Hepatocyte (in vitro differentiated cells): ENCODE measurements at regions not wholly inside any gene's neighbourhood (a gene's known extent, or its start where the extent isn't known, plus 50 kb on each side); places are given as distances from the start of the nearest gene placed in this dataset.

ENCODE experiments used
- EZH2 ChIP-seq: fragments of 200-600 bp; sonication (generic); IDR thresholded peaks from 2 replicates; pipeline ENCODE4 v1.6.1; 2016; ENCODE audit warnings: antibody characterized with exemption, mild to moderate bottlenecking, borderline replicate concordance
- EZH2phosphoT487 ChIP-seq: fragments of 200-600 bp; sonication (generic); IDR thresholded peaks from one replicate; pipeline ENCODE4 v1.6.1; 2018; ENCODE audit warnings: antibody characterized with exemption, mild to moderate bottlenecking, low read depth, moderate library complexity; ENCODE audit not compliant: unreplicated experiment, severe bottlenecking
- TF ChIP-seq, protein P1 (sequence below): fragments of 200-600 bp; sonication (generic); IDR thresholded peaks from 2 replicates; pipeline ENCODE4 v1.5.1; 2016; ENCODE audit warnings: antibody characterized with exemption, mild to moderate bottlenecking; ENCODE audit not compliant: poor library complexity

DNA sequence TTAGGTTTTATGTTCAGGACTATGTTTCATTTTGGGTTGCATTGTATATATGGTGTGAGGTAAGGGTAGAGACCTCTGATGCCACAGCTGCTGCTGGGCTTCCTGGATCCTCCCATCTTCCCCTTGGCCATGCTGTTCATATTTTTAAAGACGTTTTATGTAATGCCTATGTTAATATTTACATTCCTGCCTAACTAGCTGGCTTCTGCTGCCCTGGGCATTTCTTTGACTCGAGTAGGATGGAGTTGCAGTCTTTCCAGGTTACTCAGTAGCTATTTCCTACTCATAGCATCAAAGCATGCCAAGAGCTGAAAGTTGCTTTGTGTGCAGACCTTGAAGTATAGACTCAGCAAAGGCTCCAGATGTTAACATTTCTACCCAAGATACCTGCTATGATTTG lies 220.5 kb upstream of the CADM1 start:
- TF ChIP-seq, protein P1, sequence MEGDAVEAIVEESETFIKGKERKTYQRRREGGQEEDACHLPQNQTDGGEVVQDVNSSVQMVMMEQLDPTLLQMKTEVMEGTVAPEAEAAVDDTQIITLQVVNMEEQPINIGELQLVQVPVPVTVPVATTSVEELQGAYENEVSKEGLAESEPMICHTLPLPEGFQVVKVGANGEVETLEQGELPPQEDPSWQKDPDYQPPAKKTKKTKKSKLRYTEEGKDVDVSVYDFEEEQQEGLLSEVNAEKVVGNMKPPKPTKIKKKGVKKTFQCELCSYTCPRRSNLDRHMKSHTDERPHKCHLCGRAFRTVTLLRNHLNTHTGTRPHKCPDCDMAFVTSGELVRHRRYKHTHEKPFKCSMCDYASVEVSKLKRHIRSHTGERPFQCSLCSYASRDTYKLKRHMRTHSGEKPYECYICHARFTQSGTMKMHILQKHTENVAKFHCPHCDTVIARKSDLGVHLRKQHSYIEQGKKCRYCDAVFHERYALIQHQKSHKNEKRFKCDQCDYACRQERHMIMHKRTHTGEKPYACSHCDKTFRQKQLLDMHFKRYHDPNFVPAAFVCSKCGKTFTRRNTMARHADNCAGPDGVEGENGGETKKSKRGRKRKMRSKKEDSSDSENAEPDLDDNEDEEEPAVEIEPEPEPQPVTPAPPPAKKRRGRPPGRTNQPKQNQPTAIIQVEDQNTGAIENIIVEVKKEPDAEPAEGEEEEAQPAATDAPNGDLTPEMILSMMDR = no peak
- TF ChIP-seq EZH2 = no peak
- no peak for TF ChIP-seq EZH2phosphoT487
